Stimulated activated CD4-positive, alpha-beta T cell treated with anti-CD3 and anti-CD28 coated beads, Interleukin-4, amount 100 ng/mL, for 24 hours (primary cell): ENCODE measurements at regions not wholly inside any gene's neighbourhood (a gene's known extent, or its start where the extent isn't known, plus 50 kb on each side); places are given as distances from the start of the nearest gene placed in this dataset.
"Not testable (repeated sequence)": the region's sequence is repeated elsewhere in the genome, so short reads cannot be mapped to it uniquely, and the experiment has no call there.

ENCODE experiments used
- DNase-seq: peaks from one replicate; pipeline ENCODE4 v3.0.0-alpha.2; 2020

DNA sequence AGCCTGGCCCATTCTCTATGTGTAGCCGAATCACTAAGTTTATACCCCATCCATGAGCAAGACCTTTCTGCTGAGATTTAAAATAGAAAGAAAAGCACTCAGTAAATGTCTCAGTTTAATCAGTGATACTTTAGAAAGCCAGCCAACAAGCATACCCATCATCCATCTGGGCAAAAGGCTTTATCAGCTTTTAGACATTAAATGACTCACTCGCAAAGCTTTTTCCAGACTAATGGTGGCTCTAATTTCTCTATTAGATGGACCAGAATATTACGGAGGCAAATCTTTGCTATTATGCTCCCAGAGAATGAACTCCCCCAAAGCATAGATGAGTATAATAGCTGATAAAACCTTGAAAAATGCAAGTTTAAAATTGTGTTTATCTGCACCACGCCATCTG is 727.8 kb downstream of the GBE1 start:
- no peak for DNase-seq

DNA sequence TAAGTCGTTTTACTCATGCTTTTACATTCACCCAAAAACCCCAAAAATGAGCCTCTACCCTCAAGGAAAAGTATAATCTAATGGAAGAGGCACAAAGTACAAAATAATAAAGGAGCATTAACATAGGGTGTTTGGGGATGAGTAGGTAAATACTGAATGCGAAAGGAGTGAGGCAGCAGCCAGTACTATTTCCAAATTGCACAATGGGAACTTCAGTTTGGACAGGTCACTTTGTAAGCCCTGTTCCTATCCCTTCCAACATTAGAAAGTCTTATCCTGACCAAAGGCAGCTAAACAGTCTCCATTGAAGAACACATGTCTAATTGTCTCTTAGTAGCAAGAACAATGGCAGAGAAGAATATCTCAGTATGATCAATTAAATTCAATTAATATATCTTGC is 728.3 kb downstream of the GBE1 start:
- no peak for DNase-seq

DNA sequence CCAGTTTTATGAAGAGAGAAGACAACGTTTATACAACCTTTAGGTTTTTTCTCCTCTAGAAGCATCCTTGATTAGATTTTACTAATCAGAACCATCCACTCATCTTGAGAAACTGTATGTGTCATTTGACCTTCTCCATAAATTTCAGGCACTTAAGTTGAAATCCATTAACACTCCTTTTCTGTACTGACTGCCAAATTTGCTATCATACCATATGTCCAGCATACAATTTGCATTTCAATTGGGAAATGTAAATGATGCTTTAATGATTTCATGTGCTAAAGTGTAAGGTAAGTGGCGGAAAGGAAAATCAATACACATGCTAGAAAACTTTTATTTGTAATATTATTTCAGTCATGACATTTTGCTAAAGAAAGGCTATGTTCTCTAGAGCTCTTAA is 731.6 kb downstream of the GBE1 start:
- no peak for DNase-seq

DNA sequence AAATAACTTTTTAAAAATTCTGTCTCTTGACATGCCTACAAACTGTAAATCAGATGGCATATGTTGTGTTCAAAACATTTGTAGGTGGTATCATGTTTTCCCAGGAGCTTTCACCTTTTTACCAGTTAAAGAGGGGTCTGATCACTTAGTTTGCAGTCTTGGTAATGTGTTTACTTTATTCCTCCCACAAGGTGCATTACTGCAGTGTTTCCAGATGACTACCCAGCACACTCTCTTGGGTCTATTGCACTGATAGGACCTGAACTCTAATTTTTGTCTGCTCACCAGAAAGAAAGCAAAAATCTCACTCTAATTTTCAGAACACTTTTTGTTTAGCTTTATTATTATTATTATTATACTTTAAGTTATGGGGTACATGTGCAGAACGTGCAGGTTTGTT is 734.1 kb downstream of the GBE1 start:
- DNase-seq, result no peak

- DNase-seq, result no peak
These were observed 736.9 kb downstream of the GBE1 start for GRCh38 chr3:81024560-81024959.

DNA sequence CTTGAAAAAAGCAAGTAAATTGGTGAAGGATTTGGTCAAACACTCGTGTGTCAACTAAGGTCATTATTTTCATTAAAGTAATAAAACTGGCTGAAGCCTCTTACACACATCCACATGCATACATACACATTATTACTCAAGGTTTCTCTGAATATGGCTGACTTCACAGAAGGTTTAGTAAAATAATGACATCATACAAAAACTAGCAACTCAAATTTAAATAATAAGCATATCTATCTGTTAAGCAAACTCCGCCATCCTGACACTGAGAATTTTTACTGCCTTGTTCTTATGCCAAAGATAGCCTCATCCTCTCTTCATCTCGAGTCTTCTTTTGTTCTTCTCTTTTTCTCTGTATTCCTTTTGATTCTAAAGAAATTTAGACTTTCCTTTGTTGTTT is 739.1 kb downstream of the GBE1 start:
- DNase-seq, result no peak

DNA sequence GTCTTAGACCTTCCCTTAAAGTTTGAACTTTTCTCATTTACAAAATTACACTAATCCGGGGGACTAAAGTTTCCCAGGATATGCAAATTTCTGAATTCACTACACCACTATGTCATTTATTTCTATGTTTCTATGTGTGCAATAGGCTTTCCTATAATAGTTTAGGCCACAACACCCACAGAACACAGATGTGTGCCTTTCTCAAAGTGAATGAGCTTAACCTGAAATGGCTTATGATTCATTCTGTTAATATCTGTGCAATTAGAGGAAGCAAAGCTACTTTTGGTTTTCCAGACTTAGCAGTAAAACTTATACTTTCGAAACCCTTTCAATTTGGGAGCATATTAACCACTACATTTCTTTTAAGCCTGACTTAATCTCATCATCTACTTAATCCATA is 748.1 kb downstream of the GBE1 start:
- DNase-seq, result no peak

DNA sequence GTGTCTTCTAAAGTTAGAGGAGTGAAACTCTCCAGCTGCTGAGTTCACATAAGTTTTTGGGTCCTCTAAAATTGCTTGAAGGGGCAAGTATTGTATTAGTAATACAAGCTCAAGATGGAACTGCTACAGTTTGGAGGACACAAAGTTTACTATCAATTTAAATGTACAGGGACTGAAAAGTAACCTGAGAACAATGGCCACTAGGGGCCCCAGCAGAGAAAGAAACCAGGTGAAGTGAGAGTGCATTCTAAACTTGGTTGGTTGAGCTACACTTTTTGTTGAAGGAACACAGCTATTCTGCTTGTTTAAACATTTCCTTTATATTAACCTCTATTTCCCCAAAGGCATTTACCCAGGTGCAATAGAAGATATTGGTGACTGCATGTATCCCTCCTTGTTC is 755.5 kb downstream of the GBE1 start:
- no peak for DNase-seq

GRCh38 chr3:81003817-81004216 is 757.6 kb downstream of the GBE1 start:
- no peak for DNase-seq

DNA sequence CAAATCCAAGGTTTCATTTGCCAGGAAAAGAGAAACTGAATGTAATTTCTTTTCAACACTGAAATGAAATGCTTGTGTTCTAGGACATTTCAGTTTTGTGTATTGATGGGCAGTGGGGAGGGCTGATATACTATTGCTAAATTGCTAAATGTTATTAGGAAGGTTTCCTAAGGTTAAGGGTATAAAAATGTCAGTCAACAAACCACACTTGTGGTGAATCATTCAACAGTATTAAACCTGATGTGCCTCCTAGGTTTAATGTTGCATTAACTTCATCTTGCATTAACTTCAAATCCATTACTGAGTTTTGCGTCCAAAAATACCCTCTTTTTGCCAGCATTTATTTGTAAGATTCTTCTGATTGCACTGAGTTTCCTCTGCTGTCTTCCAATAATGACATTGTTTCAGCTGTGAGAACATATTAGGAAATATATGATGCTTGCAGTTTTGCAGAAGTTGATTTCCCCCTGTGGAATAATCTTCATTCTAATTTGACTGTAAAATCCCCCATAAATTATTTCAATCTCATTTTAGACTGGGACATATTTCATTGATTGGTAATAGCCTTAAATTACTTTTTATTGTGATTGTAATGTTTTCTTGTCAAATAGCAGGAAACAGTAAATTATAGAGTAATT is 758.3 kb downstream of the GBE1 start:
- DNase-seq, result no peak

DNA sequence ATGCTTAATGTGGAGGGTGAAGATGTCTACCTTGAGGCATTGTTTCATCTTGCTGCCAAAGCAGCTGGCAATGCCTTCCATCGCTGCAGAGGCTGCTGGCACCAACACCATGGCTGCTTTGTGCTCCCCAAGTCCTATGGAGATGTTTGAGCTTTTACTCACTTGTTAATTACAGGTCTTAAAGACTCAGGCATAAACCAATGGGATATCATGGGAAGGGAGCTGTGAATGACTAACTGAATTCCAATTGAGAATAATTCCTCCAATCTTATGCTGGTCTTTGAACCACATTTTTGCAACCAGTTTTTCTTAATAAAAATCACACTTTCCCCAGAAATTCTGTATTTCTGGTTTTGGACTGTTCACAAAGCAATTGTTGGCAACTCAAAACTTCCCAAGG is 762.0 kb downstream of the GBE1 start:
- DNase-seq, result no peak

GRCh38 chr3:80998022-80998421 is 763.4 kb downstream of the GBE1 start:
- DNase-seq, result no peak

GRCh38 chr3:80997622-80998021 is 763.8 kb downstream of the GBE1 start:
- no peak for DNase-seq

DNA sequence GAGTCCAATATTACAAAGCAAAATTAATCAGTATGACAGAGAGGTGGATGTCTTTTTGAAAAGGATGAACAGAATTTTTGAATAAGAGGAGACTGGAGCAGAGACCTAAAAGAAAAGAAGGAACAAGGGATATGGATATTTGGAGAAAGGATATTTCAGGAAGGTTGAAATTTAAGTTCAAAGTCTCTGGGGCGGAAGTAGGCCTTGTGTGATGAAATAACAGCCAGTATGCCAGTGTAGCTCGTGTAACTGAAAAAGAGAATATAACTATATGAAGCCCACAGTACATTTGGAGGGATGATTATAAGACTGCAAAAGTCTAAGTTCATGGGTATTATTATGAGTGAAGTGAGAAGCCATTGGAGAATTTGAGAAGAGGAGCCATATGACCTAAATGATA is 766.7 kb downstream of the GBE1 start:
- no peak for DNase-seq

GRCh38 chr3:80994085-80994665 is 767.3 kb downstream of the GBE1 start:
- DNase-seq, result no peak

GRCh38 chr3:80993241-80993945 is 768.1 kb downstream of the GBE1 start:
- DNase-seq, result no peak

DNA sequence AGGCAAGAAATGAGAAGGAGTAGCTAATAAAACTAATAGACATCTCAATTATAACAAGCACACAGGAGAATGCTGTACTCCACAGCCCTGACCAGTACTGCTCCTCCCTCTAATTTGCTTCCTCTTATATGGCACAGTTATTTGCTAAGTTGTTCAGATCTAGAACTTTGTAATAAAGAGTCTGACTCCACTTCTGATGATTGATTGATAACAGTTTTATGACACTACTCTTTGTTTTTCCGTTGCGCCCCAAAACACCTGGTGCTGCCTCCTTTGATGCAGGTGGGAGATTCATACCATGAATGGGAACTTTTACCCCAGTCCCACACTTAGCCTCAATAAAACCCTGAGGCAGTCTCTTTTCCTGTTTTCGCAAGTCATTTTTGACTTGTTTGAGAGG is 777.7 kb downstream of the GBE1 start:
- no peak for DNase-seq

DNA sequence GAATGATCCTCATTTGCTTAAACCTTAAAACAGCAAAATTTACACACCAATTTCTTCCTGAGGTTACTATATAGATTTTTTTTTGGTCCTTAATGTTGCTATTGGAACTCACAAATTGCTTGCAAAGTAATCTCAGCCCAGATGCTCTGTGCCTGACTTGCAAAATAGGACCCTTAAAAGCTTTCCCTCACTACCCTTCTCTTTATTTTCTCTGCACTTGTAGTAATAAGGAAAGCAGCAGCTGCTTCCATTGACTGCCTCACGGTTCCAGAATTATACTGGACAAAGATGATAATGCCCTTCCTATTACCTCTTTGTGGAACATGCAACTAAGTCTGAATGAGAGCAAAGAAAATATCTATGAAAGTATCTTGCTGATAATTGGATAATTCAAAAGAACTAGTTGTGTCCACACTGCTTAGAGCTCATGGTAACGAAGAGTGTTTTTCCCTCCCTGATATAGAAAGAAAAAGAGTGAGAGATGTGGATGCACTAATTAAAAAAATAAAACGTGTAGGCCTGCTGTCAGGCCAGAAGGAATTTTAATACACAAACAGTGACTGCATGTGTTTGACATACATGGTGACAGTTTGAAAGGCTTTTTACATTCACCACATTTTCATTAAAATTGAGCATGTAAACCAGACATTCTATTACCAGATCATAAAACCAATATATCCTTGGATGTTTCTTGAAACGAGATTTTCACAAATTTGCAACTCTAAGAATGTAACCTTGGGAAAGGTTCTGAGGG is 783.1 kb downstream of the GBE1 start:
- no peak for DNase-seq

GRCh38 chr3:80970292-80970691 is 791.2 kb downstream of the GBE1 start:
- DNase-seq, result no peak

DNA sequence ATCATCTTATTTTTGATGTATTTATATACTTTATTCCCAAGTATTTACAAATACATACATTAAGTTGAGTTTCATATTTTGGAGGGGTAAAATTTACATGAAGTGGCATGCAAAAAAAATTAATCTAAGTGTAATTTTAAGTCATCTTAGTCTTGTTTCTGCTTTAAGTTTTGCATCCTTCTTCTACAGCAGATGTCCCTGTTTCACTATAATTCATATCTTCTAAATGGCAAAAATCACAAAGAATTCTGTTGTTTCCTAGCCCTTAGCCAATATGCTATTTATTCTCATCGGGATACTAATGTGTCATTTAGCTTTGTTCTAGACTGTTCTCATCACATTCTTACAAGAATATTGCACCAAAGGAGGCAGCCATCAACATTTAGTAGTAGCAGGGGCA is 831.9 kb downstream of the GBE1 start:
- DNase-seq, result no peak

DNA sequence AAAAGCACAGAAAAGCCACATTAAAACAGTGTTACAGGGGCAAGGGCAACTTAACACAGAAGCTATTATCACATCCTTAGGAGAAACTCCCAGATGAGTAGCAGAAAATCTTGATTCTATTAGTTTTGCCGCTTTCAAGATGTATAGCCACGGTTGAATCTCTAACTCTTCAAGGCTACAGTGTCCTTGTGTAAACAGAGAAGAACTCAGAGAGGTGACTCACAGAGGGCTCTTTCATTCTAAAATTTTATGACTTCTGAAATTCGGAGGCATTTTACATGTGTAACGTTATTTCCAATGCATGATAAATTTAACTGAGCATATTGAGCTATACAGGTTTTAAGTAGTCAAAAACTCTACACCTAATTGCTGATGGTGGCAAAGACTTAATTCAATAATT is 846.6 kb downstream of the GBE1 start:
- DNase-seq, result no peak

DNA sequence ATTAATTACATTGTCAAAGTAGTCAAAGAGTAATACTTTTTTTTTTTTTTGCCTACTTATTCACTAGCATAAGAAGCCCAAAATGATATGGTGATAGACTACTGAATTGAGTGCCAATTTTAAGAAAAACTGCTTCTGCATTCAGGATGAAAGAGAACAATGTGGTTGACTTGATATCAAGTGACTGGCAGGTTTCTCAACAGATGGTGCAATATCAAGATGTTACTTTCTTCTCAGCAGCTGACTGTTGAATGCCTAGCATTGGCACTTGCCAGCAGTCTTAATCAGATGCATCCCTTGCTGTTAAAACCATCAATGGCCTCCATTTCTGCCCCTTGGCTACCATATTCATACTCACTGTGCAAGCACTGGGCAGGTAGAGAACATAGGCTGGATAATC is 863.2 kb downstream of the GBE1 start:
- no peak for DNase-seq

DNA sequence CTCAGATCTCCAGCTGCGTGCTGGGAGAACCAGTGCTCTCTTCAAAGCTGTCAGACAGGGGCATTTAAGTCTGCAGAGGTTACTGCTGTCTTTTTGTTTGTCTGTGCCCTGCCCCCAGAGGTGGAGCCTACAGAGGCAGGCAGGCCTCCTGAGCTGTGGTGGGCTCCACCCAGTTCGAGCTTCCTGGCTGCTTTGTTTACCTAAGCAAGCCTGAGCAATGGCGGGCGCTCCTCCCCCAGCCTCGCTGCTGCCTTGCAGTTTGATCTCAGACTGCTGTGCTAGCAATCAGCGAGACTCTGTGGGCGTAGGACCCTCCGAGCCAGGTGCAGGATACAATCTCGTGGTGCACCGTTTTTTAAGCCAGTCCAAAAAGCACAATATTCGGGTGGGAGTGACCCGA is 864.4 kb downstream of the GBE1 start:
- not testable (repeated sequence) for DNase-seq

DNA sequence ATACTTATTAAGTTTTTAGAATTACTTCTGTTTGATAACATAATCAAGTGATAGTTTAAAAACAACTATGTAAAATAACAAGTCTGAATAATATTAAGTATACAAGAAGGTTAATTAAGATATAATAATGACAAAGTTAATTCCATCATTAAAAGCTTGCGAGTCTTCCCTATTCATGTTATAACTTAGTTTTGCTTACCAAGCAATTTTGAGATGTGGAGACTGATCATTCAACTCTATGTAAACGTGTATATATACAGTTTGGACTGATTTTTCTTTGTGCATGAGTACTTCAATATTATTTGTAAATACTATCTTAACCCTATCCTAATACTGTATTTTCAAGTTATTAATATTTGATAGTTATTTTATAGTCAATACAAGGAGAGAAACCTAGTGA is 870.9 kb downstream of the GBE1 start:
- DNase-seq, result no peak
